Left renal pelvis (tissue), 4 donors: ENCODE measurements at regions not wholly inside any gene's neighbourhood (a gene's known extent, or its start where the extent isn't known, plus 50 kb on each side); places are given as distances from the start of the nearest gene placed in this dataset.
"Not testable (repeated sequence)": the region's sequence is repeated elsewhere in the genome, so short reads cannot be mapped to it uniquely, and the experiment has no call there.

Experiments
- DNase-seq, 4 donors: peaks; one replicate each; pipeline ENCODE4 v3.0.0-alpha.2; 2013; ENCODE audit warnings: low read depth in 4 of 4, low spot score in 3 of 4

DNA sequence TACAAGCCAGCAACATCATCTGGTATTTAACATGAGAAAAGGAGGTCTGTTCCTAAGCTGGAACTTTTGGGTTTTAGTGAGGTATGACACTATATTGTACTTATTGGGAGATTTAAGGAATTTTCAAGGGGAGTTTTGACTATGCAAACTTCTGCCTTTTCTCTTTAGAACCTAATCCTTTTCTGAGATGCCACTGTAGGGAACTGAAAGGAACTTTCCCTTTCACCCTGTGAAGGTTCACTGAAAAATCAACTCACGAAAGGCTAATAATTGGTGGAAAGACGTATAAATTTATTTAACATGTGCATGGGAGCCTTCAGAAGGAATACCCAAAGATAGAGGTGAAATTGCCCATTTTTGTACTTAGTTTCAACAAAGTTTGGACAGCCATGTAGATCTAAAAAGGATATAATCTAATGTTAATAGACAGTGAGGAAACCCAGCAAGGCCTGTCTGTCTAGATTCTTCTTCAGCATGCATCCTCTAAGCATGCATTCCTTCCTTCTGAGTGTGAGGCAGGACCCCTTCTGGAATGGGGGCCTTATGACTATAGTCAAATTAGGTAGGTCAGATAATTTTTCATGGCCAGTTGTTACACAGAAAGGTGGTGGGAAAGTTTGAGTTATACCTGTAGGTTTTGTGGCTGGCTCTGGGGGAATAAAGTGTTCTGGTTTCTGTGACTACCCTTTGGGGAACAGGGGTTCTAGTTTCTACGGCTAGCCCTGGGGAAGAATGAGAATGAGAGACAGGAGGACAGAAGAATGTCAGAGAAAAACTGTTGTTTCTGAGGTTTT, 200.3 kb downstream of the C9orf152 start:
- DNase-seq = no peak

DNA sequence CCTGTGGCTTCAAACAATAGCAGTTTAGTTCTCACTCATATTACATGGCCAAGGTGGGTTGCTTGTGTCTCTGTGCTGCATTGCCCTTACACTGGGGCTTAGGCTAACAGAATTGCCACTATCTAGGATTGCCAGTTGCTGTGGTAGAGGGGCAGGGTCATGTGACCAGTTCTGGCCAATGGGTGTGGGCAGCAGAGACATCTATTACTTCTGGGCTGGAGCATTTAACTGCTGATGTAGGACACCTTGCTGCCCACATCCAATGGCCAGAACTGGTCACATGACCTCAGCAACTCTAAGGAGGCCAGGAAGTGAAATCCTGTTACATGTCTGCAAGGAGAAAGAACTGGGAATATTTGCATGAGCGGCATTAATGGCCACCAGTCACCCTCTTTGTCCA, 199.3 kb downstream of the C9orf152 start:
- DNase-seq = no peak

DNA sequence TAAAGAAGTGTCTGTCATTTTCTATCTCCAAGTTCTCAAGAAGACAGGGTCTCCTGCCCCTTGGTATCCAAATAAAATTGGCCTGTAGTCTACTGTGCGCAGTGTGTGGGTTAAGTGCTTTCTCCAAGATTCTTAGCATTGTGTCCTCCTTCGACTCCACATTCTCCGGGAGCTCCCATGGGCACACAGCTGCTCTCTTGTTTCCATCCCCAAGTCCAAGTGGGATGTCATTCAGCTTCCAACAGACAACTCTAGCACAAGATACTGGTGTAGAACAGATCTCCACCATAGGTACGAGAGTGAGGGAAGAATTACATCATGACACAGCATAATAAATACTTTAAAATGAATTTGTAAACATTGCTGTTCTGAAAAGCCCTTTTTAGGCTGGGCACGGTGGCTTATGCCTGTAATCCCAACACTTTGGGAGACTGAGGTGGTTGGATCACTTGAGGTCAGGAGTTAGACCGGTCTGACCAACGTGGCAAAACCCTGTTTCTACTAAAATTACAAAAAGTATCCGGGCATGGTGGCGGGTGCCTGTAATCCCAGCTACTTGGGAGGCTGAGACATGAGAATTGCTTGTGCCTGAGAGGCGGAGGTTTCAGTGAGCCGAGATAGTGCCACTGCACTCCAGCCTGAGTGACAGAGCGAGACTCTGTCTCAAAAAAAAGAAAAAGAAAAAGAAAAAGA, 196.2 kb downstream of the C9orf152 start:
- DNase-seq = no peak

DNA sequence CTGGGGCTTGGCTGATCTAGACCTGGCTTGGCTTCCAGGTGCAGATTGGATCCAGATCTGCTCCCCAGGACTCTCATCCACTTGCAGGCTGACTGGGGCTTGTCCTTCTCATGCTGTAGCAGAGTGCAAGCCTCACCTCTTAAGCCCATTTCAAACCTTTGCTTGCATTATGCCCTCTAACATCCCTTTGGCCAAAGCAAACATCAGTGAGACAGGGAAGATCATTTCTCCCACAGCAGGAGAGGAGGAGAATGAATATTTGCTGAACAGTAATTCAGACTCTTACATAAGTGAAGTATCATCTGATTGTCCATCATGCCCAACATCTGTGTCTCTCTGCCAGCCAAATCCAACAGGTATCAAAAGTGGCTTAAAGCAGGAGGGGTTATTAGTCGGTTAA, 194.9 kb downstream of the C9orf152 start:
- no peak for DNase-seq

DNA sequence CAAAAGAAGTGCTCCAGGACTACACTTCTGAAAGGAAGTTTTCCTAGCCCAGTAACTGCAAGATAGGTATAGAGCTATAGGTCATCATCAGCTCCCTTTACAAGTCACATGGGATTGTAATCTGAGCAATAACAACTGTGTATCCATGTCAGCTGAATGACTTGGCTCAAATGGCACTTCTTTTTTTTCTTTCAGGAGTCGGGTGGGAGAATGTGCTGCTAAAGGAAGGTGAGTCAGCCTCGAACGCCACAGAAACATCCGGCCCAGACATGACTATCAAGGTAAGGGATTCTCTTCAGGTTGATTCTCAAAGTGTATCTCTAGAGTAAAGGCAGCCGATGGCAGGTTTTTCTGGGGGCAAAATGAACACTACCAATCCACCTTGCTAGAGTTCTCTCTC, 192.2 kb downstream of the C9orf152 start:
- DNase-seq = no peak

DNA sequence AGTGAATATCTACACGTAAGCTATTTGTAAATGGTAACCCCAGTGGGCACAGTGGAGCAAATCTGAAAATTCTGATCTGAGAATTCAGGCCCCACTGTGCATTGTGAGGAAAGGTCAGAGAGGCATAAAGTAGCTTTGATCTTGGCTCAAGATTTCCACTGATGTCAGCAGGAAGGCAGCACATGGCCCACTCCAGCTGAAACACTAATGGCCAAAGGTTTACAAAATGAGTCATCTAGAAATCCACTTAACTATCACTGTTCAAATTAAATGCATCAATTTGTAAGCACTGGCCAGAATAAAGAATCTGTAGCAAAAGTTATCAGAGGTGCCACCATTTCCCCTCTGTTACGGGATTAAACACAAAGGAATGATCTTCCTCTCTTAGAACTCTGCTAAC, 191.6 kb downstream of the C9orf152 start:
- no peak for DNase-seq

DNA sequence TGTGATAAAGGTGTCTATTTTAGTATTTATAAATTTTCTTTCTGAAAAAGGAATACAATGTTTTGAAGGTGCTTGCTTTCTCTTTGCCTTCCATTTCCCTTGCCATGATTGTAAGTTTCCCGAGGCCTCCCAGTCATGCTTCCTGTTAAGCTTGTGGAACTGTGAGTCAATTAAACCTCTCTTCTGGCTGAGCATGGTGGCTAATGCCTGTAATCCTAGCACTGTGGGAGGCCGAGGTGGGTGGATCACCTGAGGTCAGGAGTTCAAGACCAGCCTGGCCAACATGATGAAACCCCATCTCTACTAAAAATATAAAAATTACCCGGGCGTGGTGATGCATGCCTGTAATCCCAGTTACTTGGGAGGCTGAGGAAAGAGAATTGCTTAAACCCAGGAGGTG, 187.7 kb downstream of the C9orf152 start:
- DNase-seq = not testable (repeated sequence)

DNA sequence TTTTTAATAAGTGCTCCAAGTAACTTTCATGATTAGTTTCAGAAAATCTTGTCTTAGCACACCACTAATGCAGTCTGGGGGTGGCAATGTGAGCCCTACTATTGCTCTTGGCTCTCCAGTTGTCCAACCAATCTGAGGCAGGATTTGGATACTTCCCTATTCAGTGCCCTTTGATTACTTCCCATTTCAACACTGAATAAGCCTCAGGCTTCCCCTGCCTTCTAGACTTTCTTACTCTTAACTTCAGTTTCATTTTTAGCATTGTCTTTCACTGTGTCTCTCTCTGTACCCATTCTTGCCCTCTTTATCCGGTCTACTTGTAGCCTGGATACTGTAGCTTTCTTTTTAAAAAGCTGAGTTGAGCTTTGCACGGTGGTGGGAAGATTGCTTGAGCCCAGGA, 186.1 kb downstream of the C9orf152 start:
- DNase-seq = no peak

DNA sequence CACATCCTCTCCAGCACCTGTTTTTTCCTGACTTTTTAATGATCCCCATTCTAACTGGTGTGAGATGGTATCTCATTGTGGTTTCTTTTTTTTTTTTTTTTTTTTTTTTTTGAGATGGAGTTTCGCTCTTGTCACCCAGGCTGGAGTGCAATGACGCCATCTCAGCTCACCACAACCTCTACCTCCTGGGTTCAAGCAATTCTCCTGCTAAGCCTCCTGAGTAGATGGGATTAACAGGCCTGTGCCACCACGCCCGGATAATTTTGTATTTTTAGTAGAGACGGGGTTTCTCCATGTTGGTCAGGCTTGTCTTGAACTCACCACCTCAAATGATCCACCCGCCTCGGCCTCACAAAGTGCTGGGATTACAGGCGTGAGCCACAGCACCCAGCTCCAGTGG, 184.7 kb downstream of the C9orf152 start:
- DNase-seq = not testable (repeated sequence)

DNA sequence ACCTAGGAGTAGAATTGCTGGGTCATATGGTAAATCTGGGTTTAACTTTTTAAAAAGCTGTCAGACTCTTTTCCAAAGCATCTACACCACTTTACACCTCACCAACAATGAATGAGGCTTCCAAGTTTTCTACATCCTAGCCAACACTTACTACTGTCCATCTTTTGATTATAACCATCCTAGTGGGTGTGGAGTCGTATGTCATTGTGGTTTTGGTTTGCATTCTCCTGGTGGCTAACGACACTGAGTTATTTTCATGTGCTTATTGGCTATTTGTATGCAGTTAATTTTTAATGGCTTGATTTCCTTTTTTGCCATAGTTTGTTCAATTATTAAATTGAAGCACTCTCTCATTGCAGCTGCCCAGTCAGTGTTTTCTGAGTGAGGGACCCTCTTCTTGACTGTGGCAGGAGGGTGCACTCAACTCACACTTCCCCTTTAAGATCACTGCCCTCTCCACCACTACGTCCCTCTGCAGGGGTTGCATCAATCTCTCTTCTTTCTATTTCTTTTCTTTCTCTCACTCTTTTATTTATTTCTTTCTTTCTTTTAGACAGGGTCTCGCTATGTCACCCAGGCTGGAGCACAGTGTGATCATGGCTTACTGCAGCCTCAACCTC, 182.3 kb downstream of the C9orf152 start:
- no peak for DNase-seq

DNA sequence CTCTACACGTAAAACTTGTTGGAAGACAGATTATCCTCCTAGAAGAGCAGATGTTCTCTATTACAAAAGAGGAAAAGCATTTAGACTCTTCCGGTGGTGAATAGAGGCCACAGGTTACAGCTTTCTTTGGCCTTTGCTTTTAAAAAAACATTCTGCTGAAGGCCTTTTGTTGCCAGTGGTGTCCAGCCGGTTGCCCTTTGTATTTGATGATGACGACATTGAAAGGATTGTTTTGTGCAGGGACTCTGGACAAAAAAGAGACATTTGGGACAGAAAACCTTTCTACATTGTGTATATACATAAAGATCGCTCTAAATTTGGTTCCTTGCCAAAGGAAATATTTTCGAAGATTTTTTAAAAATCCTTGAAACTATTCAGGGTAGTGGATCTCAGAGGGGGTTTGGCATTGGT, 180.3 kb downstream of the C9orf152 start:
- DNase-seq = no peak

DNA sequence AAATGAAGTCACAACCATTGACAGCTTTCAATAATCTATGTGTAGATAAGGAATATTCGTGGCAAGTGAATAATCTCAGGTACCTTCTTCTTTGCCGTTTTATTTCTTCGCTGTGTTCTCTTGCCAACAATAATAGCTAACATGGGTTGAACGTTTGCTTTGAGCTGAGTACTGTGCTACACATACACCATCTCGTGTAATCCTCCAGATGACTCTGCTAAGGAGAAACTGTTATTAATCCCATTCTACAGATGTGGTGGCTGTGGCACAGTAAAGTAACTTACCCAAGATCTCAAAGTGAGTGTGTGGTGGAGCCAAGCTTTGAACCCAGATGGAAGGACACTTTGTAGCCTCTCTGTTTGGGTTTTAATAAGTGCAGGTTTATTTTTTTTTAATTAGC, 179.7 kb downstream of the C9orf152 start:
- DNase-seq = no peak

DNA sequence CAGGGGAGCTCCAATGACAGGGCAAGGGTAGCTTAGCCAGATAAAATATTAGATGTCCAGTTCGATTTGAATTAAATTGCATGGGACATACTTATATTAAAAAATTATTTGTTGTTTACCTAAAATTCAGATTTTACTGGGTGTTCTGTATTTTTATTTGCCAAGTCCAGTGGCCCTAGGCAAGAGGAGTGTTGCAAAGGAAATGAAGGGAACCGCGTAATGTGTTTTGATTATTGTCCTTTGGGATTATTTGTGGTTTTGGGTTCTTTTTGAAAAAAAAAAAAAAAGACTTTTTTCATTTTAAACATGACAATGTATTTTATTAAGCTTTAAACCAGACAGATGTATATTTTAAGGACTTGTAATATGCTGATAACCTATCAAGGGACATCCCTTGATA, 179.3 kb downstream of the C9orf152 start:
- no peak for DNase-seq

DNA sequence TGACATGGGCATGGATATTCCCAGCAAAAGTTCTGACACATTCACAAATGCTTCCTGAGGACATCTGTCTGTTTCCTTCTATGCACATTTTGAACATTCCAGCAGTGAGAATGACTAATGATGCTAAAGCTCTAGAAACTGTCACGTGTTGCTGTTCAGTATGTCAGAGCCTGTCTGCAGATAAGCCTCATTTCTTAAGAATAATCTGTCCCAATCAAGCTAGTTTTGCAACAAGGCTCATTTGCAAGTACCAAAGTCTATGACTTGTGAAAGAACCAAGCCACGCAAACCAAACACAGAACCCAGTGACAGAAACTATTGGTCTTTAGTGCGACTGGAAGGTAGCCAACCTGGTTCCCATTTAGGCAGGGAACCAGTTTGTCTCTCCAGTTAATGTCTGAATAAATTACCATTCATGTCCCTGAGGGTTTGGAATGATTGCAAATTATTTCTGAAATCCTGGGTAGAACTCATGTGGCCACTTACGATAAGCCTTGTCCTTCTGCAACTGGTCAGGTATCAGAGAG, 178.5 kb downstream of the C9orf152 start:
- DNase-seq = no peak

DNA sequence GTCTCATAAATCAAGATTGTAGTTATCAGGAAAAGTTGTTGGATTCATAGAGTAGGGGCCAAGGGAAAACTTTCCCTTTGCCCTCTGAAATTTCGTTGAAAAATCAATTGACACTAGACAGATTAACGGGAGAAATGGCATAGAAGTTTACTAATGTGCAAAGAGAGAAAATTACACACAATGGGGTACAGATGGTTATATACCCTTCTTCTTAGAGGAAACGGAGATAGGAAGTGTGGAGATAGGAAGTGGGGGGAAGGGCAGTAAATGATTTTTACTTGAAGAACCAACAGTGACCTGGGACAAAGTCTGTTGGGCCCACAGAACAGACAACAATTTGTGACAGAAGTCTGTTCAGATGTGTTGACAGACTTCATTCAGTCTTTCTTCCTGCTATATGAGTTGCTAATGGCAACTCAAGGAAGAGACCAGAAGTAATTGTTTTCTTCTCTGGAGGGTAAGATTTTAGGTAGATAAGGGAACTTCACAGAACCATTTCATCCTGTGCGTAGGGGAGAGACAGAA, 177.9 kb downstream of the C9orf152 start:
- no peak for DNase-seq

DNA sequence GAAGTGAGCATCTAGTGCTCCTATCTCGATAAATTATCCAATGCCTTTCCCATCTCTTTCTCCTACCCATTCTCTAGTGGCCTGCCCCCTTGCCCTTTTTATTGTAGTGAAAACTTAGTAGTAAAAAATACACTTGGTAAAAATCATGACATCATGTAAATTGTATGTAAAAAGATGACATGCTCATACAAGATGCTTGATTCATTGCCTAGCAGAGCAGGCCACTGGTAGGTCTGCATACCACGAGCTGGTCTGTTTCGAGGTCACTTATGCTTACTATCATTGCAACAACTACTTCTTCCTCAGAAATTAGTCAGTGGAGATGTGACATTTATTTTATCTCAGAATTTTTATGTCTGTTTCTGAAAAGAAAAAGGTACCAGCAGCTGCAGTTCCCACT, 177.3 kb downstream of the C9orf152 start:
- DNase-seq = no peak

DNA sequence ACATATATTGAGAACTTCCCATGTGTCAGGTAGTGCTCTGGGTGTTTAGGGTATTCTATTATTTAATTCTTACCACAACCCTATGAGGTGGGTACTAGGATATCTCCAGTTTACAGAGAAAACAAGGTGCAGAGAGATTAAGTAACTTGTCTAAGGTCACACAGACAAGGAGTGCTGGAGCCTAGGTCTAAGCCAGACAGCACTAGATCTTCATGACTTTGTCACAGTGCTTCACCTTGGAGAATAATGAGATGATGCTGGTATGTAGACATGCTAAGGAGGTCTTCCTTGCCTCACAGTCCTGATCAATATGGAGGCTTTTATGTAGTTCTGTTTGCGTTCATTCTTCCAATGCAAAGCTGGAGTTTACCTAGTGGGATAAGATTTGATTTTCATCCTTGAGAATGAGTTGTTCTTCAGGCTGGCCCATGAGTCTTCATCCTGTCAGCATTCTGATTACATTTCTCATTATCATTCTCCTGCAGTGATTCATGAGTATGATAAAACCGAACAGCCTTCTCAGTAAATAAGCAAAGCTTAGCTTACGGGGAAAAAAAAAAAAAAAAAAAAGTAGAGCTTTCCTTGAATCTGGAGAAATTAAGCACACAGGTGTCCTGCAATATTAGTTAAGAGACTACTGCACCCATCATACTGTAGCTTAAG, 176.3 kb downstream of the C9orf152 start:
- DNase-seq = no peak

DNA sequence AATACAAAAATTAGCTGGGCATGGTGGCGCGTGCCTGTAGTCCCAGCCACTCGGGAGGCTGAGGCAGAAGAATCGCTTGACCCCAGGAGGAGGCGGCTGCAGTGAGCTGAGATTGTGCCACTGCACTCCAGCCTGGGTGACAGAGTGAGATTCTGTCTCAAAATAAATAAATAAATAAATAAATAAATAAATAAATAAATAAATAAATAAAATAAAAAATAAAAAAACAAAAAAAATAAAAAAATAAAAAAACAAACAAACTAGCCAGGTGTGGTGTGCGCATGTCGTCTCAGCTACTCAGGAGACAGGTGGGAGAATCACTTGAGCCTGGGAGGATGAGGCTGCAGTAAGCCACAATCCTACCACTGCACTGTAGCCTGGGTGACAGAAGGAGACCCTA, 175.4 kb downstream of the C9orf152 start:
- not testable (repeated sequence) for DNase-seq

DNA sequence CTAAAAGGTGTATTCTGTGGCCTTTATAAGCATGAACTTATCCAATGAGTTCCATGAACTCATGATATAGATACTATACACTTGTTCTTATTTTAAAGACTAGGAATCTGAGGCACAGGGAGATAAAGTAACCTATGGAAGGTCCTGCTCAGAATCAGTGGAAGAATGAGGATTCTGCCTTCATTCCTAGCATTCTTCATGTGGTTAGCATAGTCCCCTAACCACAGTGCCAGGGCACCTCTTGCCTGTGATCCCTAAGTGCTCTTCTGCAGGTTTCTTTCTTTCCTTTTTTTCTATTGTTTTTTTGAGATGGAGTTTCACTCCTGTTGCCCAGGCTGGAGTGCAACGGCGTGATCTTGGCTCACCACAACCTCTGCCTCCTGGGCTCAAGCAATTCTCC, 174.1 kb downstream of the C9orf152 start:
- DNase-seq = no peak

DNA sequence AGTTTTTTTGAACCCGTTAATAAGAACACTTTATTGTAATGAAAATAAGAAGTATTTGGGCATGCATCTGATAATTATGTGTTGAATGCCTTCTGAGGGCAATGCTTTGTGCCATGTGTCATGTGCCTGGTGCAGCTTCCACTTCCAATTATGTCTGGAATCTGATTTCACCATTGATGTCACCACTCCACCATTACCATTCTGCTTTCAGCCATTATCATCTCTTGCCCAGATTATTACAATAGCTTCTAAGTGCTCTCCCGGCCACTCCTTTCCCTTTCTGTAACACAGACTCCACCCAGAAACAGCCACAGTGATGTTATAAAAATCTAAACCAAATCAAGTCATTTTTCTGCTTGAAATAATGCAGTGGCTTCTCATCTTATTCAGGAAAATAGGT, 171.7 kb downstream of the C9orf152 start:
- DNase-seq = no peak

DNA sequence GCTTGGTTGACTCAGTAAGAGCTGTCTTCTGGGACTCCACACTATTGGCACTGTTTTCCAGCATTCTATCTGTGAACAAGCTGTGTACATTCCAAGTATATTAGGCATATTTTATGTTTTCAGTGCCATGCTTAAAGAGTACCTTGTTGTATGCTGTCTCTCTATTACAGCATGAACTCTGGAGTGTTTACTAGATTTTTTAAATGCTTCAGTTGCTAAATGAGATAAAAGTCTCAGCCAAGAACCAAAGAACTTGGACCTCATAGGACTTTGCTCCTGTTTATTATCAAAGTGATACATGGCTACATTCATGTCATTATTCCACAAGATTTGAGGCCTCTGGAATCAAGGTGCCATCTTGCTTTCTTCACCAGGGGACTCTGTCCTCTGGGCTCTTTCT, 167.2 kb downstream of the C9orf152 start:
- no peak for DNase-seq
